ENCODE measurements at regions not wholly inside any gene's neighbourhood (a gene's known extent, or its start where the extent isn't known, plus 50 kb on each side); places are given as distances from the start of the nearest gene placed in this dataset.

- no peak overlapping the region for H3K27ac ChIP-seq
- ChIA-PET CTCF (no interaction called here), POLR2A (ENCODE audit: low non-redundant PET) (no interaction called here)
- TF ChIP-seq CTCF (conservative IDR thresholded peaks at IDR 0.05; ENCODE audit: low read depth): no peak
- DNase-seq (ENCODE audit: low spot score): no peak
Measured at GRCh38 chr5:40021007-40021406, 596.2 kb upstream of the DAB2 start.

DNA sequence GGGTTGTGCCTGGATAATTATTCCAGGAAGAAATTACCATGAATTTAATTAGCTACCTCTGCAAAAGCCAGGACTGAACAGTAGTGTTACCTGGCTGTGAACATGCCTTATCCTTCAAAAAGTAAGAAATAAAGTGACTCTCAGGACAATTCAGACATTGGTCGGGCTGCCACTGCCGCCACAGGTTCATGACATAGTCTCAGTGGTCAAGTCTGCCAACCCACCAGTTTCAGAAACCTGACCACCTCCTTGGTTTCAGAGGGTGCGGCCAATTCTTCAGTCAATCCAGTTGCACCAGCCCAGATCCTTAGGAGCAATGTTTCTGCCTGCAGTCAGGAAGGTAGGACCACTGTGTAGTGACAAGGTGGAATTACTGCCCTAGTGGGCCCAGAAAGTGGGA, 593.1 kb upstream of the DAB2 start:
- ChIA-PET CTCF (interaction anchor here (0.6 kb wide), 2 partner anchors 56 to 340 kb away, joined by 3 read pairs; no protein-coding TSS in a partner anchor), POLR2A (ENCODE audit: low non-redundant PET) (no interaction called here)
- no peak for TF ChIP-seq CTCF (conservative IDR thresholded peaks at IDR 0.05; ENCODE audit: low read depth)
- H3K27ac ChIP-seq: no peak overlapping the region
- no peak for DNase-seq (ENCODE audit: low spot score)

GRCh38 chr5:40017135-40017534, 592.4 kb upstream of the DAB2 start:
- ChIA-PET POLR2A (ENCODE audit: low non-redundant PET) (no interaction called here), CTCF (interaction anchor here (0.6 kb wide), 2 partner anchors 56 to 170 kb away, joined by 3 to 4 read pairs; no protein-coding TSS in a partner anchor)
- no peak for DNase-seq (ENCODE audit: low spot score)
- no peak overlapping the region for H3K27ac ChIP-seq
- no peak for TF ChIP-seq CTCF (conservative IDR thresholded peaks at IDR 0.05; ENCODE audit: low read depth)

DNA sequence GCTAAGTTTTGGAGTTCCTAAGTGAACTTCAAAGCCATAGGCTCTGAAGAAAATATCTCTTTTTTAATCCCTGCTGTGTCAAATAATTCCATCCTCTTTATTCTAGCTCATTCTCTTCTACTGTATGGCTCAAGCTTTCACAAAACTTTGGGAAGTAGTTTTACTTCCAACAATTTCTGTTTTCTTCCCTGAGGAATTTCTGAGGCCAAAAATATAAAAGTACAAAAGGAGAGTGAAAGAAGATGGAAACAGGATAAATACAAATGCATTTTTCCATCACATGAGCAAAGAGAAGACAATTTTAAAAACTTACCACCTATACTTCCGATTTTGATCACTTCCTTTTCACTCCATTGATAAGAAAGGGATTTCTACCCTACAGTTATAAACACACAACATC, 585.7 kb upstream of the DAB2 start:
- POLR2A ChIA-PET (ENCODE audit: low non-redundant PET): no interaction called here
- TF ChIP-seq CTCF (conservative IDR thresholded peaks at IDR 0.05; ENCODE audit: low read depth): no peak
- no peak overlapping the region for H3K27ac ChIP-seq
- CTCF ChIA-PET: no interaction called here
- no peak for DNase-seq (ENCODE audit: low spot score)

GRCh38 chr5:40006260-40006659, 581.5 kb upstream of the DAB2 start:
- no peak for TF ChIP-seq CTCF (conservative IDR thresholded peaks at IDR 0.05; ENCODE audit: low read depth)
- no peak overlapping the region for H3K27ac ChIP-seq
- ChIA-PET CTCF (no interaction called here), POLR2A (ENCODE audit: low non-redundant PET) (no interaction called here)
- no peak for DNase-seq (ENCODE audit: low spot score)

DNA sequence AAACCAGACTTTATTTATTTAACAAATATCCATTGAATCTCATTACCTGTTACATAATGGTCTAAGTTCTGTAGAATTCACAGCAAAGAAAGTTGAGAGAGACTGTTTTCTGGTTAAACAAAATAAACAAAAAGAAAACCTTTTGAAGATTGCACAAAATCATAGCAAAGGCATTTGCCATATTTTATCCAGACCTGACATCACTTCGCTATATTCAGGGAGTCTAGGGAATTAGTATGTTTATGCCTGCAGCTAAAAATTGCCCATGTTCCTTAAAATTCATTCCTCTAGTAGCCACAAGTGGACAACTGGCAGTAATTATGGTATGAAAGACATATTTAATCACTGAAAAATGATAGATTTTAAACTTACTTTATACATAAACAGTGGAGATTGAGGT, 577.0 kb upstream of the DAB2 start:
- H3K27ac ChIP-seq: no peak overlapping the region
- ChIA-PET POLR2A (ENCODE audit: low non-redundant PET) (no interaction called here), CTCF (no interaction called here)
- no peak for TF ChIP-seq CTCF (conservative IDR thresholded peaks at IDR 0.05; ENCODE audit: low read depth)
- no peak for DNase-seq (ENCODE audit: low spot score)

DNA sequence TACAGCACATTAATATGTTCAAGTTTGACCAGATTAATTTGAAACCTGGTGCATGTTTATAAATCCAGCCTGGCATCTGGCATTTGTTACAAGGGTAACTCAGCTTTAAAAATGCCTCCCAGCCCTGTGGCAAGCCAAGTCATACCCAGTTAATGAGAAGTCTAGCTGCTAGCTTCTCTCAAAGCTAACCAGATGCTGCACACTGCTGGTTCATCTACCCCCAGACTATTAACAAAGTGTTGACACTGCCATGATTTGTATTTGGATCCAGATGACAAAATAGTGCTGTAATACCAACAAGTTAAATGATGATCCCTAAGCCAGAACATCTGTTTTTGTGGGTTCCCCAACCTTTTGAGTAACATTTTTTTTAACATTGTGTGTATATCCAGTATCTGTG, 573.7 kb upstream of the DAB2 start:
- no peak for TF ChIP-seq CTCF (conservative IDR thresholded peaks at IDR 0.05; ENCODE audit: low read depth)
- DNase-seq (ENCODE audit: low spot score): no peak
- ChIA-PET POLR2A (ENCODE audit: low non-redundant PET) (no interaction called here), CTCF (no interaction called here)
- no peak overlapping the region for H3K27ac ChIP-seq
